ENCODE measurements at regions not wholly inside any gene's neighbourhood (a gene's known extent, or its start where the extent isn't known, plus 50 kb on each side); places are given as distances from the start of the nearest gene placed in this dataset.

DNA sequence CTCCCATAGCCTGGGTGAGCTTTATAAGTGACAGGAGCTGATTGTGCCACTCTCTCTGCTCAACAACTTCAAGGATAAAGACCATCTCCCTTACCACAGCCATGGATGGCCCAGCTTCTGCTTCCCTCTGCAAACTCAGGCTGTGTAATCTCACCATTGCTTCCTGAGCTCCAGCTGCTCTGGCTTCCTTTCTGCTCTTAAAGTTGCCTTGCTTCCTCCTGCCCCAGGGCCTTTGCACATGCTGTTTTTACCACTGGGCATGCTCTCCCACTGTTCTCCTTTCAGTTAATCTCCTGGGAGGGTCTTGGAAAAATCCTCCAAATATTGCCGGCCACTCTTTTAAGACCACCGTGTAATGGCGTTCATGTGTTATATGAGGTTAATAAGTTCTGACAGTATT is 265.1 kb upstream of the C16orf82 start:
- DNase-seq (ENCODE audit: low read depth, low spot score) (no peak), ATAC-seq (no peak)
- no peaks in the 10 kb centered on the region for H3K4me1 ChIP-seq (ENCODE audit: control insufficient read depth in 1 of 2, insufficient read depth in 2 of 2, low read length in 2 of 2)
- H3K36me3 ChIP-seq (ENCODE audit: control insufficient read depth in 1 of 2, insufficient read depth in 2 of 2, low read length in 2 of 2) = no peaks in the 10 kb centered on the region
- CTCF ChIA-PET = no interaction called here
- no peaks in the 10 kb centered on the region for H3K9me3 ChIP-seq (ENCODE audit: control insufficient read depth in 1 of 2, insufficient read depth in 1 of 2, low read depth in 1 of 2, low read length in 2 of 2)
- no peak overlapping the region for H2AFZ ChIP-seq (ENCODE audit: low read depth, low read length, poor library complexity, severe bottlenecking)
- no peaks in the 10 kb centered on the region for H3K9me2 ChIP-seq (ENCODE audit: insufficient read depth)
- intact Hi-C loops (cut with micrococcal nuclease) = no loop called here
- POLR2A ChIA-PET = no interaction called here
- H3K27ac ChIP-seq (ENCODE audit: low read depth, low read length) = no peak overlapping the region
- TF ChIP-seq RAD21 (IDR thresholded peaks at IDR 0.05; ENCODE audit: low read depth) (no peak), CEBPB (IDR thresholded peaks at IDR 0.05; ENCODE audit: low read depth) (no peak), TCF7L2 (IDR thresholded peaks at IDR 0.05; ENCODE audit: borderline replicate concordance, extremely low read depth, insufficient read depth, insufficient read length) (no peak), ZNF274 (IDR thresholded peaks at IDR 0.05; ENCODE audit: low read depth, low read length) (no peak), EZH2phosphoT487 (IDR thresholded peaks at IDR 0.05; ENCODE audit: borderline replicate concordance) (no peak), JUND (IDR thresholded peaks at IDR 0.05) (no peak), ATF3 (IDR thresholded peaks at IDR 0.05) (no peak), SP1 (IDR thresholded peaks at IDR 0.05; ENCODE audit: low read depth) (no peak), ZBTB33 (IDR thresholded peaks at IDR 0.05; ENCODE audit: extremely low read depth, insufficient replicate concordance, low read length) (no peak), CBX3 (IDR thresholded peaks at IDR 0.05; ENCODE audit: low read depth) (no peak), EGR1 (IDR thresholded peaks at IDR 0.05; ENCODE audit: low read depth) (no peak), YY1 (IDR thresholded peaks at IDR 0.05; ENCODE audit: extremely low read depth, insufficient replicate concordance, low read depth, low read length) (no peak)
- TF ChIP-seq, protein P1, sequence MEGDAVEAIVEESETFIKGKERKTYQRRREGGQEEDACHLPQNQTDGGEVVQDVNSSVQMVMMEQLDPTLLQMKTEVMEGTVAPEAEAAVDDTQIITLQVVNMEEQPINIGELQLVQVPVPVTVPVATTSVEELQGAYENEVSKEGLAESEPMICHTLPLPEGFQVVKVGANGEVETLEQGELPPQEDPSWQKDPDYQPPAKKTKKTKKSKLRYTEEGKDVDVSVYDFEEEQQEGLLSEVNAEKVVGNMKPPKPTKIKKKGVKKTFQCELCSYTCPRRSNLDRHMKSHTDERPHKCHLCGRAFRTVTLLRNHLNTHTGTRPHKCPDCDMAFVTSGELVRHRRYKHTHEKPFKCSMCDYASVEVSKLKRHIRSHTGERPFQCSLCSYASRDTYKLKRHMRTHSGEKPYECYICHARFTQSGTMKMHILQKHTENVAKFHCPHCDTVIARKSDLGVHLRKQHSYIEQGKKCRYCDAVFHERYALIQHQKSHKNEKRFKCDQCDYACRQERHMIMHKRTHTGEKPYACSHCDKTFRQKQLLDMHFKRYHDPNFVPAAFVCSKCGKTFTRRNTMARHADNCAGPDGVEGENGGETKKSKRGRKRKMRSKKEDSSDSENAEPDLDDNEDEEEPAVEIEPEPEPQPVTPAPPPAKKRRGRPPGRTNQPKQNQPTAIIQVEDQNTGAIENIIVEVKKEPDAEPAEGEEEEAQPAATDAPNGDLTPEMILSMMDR (IDR thresholded peaks at IDR 0.05 in 2 of 3, conservative IDR thresholded peaks at IDR 0.05 in 1 of 3; ENCODE audit: borderline replicate concordance in 1 of 3, insufficient read depth in 1 of 3, low read depth in 2 of 3, low read length in 2 of 3) = no peak
- no peak overlapping the region for H3K4me2 ChIP-seq (ENCODE audit: low read length)
- H3K9ac ChIP-seq (ENCODE audit: low read length) = no peak overlapping the region
- H4K20me1 ChIP-seq (ENCODE audit: insufficient read depth) = no peaks in the 10 kb centered on the region
- 0 out of 2 replicates have a peak, but pooled peaks cover 4% of the 10 kb centered on the region for H3K27me3 ChIP-seq (ENCODE audit: insufficient read depth, low read length)
- no peaks in the 10 kb centered on the region for H3K79me2 ChIP-seq (ENCODE audit: insufficient read depth, low read length)
- RAD21 ChIA-PET (ENCODE audit: low non-redundant PET in 1 of 2, low total read pairs in 2 of 2, uncharacterized antibody in 2 of 2, unreplicated experiment in 2 of 2) = interaction anchor here in 1 of 2 experiments (0.6 kb wide), 1 partner anchor 309 kb away, joined by 4 read pairs; no protein-coding TSS in a partner anchor
- no peak overlapping the region for H3K4me3 ChIP-seq (replicated peaks in 1 of 2; ENCODE audit: low read depth in 1 of 2, low read length in 2 of 2)
- BruUV-seq (replicated peaks) = no TSS peak
